H1 (cell line): ENCODE measurements at regions not wholly inside any gene's neighbourhood (a gene's known extent, or its start where the extent isn't known, plus 50 kb on each side); places are given as distances from the start of the nearest gene placed in this dataset.

Experiments used
- CTCF ChIA-PET: fragments of 300-600 bp; sonication (Branson Sonifier 250); formaldehyde crosslinking; loops from one replicate; lab custom pipeline; 2021; ENCODE audit not compliant: partially characterized antibody; lab: Charles Lee
- POLR2A ChIA-PET: fragments of 300-600 bp; sonication (Branson Sonifier 250); formaldehyde crosslinking; loops from one replicate; lab custom pipeline; 2021; ENCODE audit warnings: inconsistent platforms; ENCODE audit not compliant: partially characterized antibody; lab: Charles Lee
- DNase-seq, 2 experiments: peaks; one replicate each; pipeline versions ENCODE4 v3.0.0 to v3.0.0-alpha.2; 2010 to 2022; ENCODE audit warnings: low spot score in 2 of 2, low read depth in 1 of 2, mixed read lengths in 1 of 2
- FAIRE-seq: peaks from 2 replicates; lab custom pipeline; 2011; peaks lifted over from hg19 to GRCh38; lab: Jason Lieb, UNC
- H2AFZ ChIP-seq: 2 replicates; pipeline ENCODE4 v1.8.1; 2012; ENCODE audit warnings: low read length, inconsistent platforms
- H2AK5ac ChIP-seq: 2 replicates; pipeline ENCODE4 v1.6.1; 2013; ENCODE audit warnings: low read depth, low read length
- H2BK120ac ChIP-seq: replicated peaks from 2 replicates; pipeline ENCODE3; 2013; ENCODE audit warnings: low read depth, low read length, inconsistent platforms
- H2BK12ac ChIP-seq: 2 replicates; pipeline ENCODE4 v1.6.1; 2013; ENCODE audit warnings: low read depth, low read length
- H2BK15ac ChIP-seq: 2 replicates; pipeline ENCODE4 v1.6.1; 2013; ENCODE audit warnings: low read length
- H2BK20ac ChIP-seq: 2 replicates; pipeline ENCODE4 v1.6.1; 2013; ENCODE audit warnings: low read length
- H2BK5ac ChIP-seq: 2 replicates; pipeline ENCODE4 v1.6.1; 2013; ENCODE audit warnings: low read depth, low read length
- H3K14ac ChIP-seq: 2 replicates; pipeline ENCODE4 v1.6.1; 2013; ENCODE audit warnings: inconsistent platforms; ENCODE audit not compliant: insufficient read length
- H3K18ac ChIP-seq: 2 replicates; pipeline ENCODE4 v1.6.1; 2013; ENCODE audit warnings: low read length; ENCODE audit errors: extremely low read depth
- H3K23ac ChIP-seq: 2 replicates; pipeline ENCODE4 v1.6.1; 2013; ENCODE audit warnings: inconsistent platforms; ENCODE audit not compliant: insufficient read length
- H3K23me2 ChIP-seq: 2 replicates; pipeline ENCODE4 v1.6.1; 2013; ENCODE audit warnings: low read depth, low read length
- H3K27ac ChIP-seq: 2 replicates; pipeline ENCODE4 v1.6.1; 2011; ENCODE audit warnings: low read depth, low read length, inconsistent platforms
- H3K27me3 ChIP-seq, 4 experiments: replicated peaks in 1 of 4; 1 replicate in 1 of 4; 2 replicates in 3 of 4; pipeline versions ENCODE4 v1.6.1 to v1.8.1; 2011 to 2013; ENCODE audit warnings: low read length in 3 of 4, mild to moderate bottlenecking in 3 of 4, inconsistent platforms in 2 of 4, mixed read lengths in 2 of 4, moderate library complexity in 1 of 4; ENCODE audit not compliant: control insufficient read depth in 3 of 4, insufficient read depth in 3 of 4; ENCODE audit errors: extremely low read depth in 1 of 4
- H3K36me3 ChIP-seq, 4 experiments: 2 replicates each; pipeline versions ENCODE4 v1.6.1 to v1.8.1; 2011 to 2013; ENCODE audit warnings: mild to moderate bottlenecking in 4 of 4, low read length in 3 of 4, moderate library complexity in 2 of 4, control low read depth in 1 of 4, inconsistent platforms in 1 of 4; ENCODE audit not compliant: insufficient read depth in 4 of 4, control insufficient read depth in 2 of 4
- H3K4ac ChIP-seq: replicated peaks from 2 replicates; pipeline ENCODE3; 2013; ENCODE audit warnings: low read length, low read depth, mixed read lengths, inconsistent platforms; ENCODE audit not compliant: insufficient read length
- H3K4me1 ChIP-seq, 4 experiments: replicated peaks in 1 of 4; 1 replicate in 1 of 4; 2 replicates in 3 of 4; pipeline versions ENCODE4 v1.6.1 to v1.8.1; 2011 to 2013; ENCODE audit warnings: low read length in 3 of 4, inconsistent platforms in 2 of 4, mixed read lengths in 1 of 4; ENCODE audit not compliant: insufficient read depth in 4 of 4, control insufficient read depth in 3 of 4
- H3K4me2 ChIP-seq, 2 experiments: 2 replicates each; pipeline versions ENCODE4 v1.6.1 to v1.8.1; 2011 to 2013; ENCODE audit warnings: low read depth in 2 of 2, low read length in 2 of 2, control low read depth in 1 of 2, inconsistent platforms in 1 of 2, mild to moderate bottlenecking in 1 of 2; ENCODE audit not compliant: insufficient read depth in 1 of 2
- H3K4me3 ChIP-seq, 4 experiments: fragments of 200-600, 300-600 bp in 1 of 4; sonication (generic), shearing (Covaris generic), sonication (Bioruptor Twin) in 1 of 4; 2 replicates each; pipeline versions ENCODE4 v1.5.1 to v1.8.1; 2011 to 2016; ENCODE audit warnings: low read length in 4 of 4, low read depth in 3 of 4, control low read depth in 2 of 4, inconsistent platforms in 2 of 4, mild to moderate bottlenecking in 2 of 4, mixed read lengths in 1 of 4, moderate library complexity in 1 of 4; ENCODE audit not compliant: insufficient read depth in 2 of 4; ENCODE audit errors: extremely low read depth in 1 of 4
- H3K56ac ChIP-seq: replicated peaks from 2 replicates; pipeline ENCODE3; 2013; ENCODE audit warnings: low read depth, mild to moderate bottlenecking, mixed read lengths, low read length, inconsistent platforms; ENCODE audit not compliant: insufficient read length
- H3K79me1 ChIP-seq: 2 replicates; pipeline ENCODE4 v1.6.1; 2013; ENCODE audit warnings: low read depth, low read length, control low read depth
- H3K79me2 ChIP-seq, 2 experiments: 2 replicates each; pipeline versions ENCODE4 v1.6.1 to v1.8.1; 2012 to 2013; ENCODE audit warnings: low read length in 2 of 2, mild to moderate bottlenecking in 2 of 2, inconsistent platforms in 1 of 2; ENCODE audit not compliant: insufficient read depth in 2 of 2, control insufficient read depth in 1 of 2
- H3K9ac ChIP-seq, 4 experiments: replicated peaks in 1 of 4; 1 replicate in 1 of 4; 2 replicates in 3 of 4; pipeline versions ENCODE4 v1.6.1 to v1.8.1; 2011 to 2013; ENCODE audit warnings: low read depth in 3 of 4, low read length in 3 of 4, control low read depth in 2 of 4, mild to moderate bottlenecking in 2 of 4, moderate library complexity in 2 of 4, inconsistent platforms in 1 of 4; ENCODE audit errors: extremely low read depth in 1 of 4
- H3K9me3 ChIP-seq, 2 experiments: 2 replicates each; pipeline versions ENCODE4 v1.6.1 to v1.8.1; 2012 to 2013; ENCODE audit warnings: mild to moderate bottlenecking in 2 of 2, moderate library complexity in 2 of 2, control low read depth in 1 of 2, inconsistent platforms in 1 of 2, low read depth in 1 of 2, low read length in 1 of 2, mixed read lengths in 1 of 2; ENCODE audit not compliant: insufficient read depth in 2 of 2
- H4K20me1 ChIP-seq, 2 experiments: replicated peaks in 1 of 2; 2 replicates each; pipeline versions ENCODE3 to v1.8.1; 2011 to 2013; ENCODE audit warnings: inconsistent platforms in 2 of 2, low read length in 2 of 2, mild to moderate bottlenecking in 1 of 2; ENCODE audit not compliant: insufficient read depth in 2 of 2, control insufficient read depth in 1 of 2
- H4K5ac ChIP-seq: 2 replicates; pipeline ENCODE4 v1.6.1; 2013; ENCODE audit warnings: low read length, low read depth, mixed read lengths, inconsistent platforms; ENCODE audit not compliant: insufficient read length
- H4K8ac ChIP-seq: 2 replicates; pipeline ENCODE4 v1.8.0; 2013; ENCODE audit warnings: mild to moderate bottlenecking, moderate library complexity, low read length, inconsistent platforms; ENCODE audit not compliant: insufficient read depth; ENCODE audit errors: extremely low read depth
- H4K91ac ChIP-seq: replicated peaks from 2 replicates; pipeline ENCODE3; 2013; ENCODE audit warnings: low read length, mixed read lengths, inconsistent platforms; ENCODE audit not compliant: insufficient read length
- BCL11A ChIP-seq, 2 experiments: IDR thresholded peaks; one replicate each; pipeline ENCODE4 v1.6.1; 2011; ENCODE audit warnings: low read depth in 2 of 2, low read length in 2 of 2, mild to moderate bottlenecking in 2 of 2
- CBX5 ChIP-seq: fragments of 300-800, 300-1000 bp; sonication (generic); IDR thresholded peaks from 2 replicates; pipeline ENCODE4 v1.7.1; 2016; ENCODE audit warnings: antibody characterized with exemption, low read length, low read depth
- CEBPB ChIP-seq: IDR thresholded peaks from 2 replicates; pipeline ENCODE4 v1.6.1; 2012; ENCODE audit warnings: low read depth, low read length
- CTBP2 ChIP-seq: IDR thresholded peaks from 2 replicates; pipeline ENCODE4 v1.7.0; 2011; ENCODE audit warnings: borderline replicate concordance, mild to moderate bottlenecking, moderate library complexity, mixed read lengths, low read length; ENCODE audit not compliant: insufficient read depth, insufficient read length
- FOSL1 ChIP-seq: IDR thresholded peaks from 2 replicates; pipeline ENCODE4 v1.6.1; 2011; ENCODE audit warnings: mild to moderate bottlenecking, low read depth, low read length, moderate library complexity; ENCODE audit not compliant: insufficient read depth
- NANOG ChIP-seq: IDR thresholded peaks from 2 replicates; pipeline ENCODE4 v1.6.1; 2011; ENCODE audit warnings: low read length, low read depth, mild to moderate bottlenecking, inconsistent platforms; ENCODE audit not compliant: insufficient read depth, poor library complexity, severe bottlenecking
- POU5F1 ChIP-seq: IDR thresholded peaks from 2 replicates; pipeline ENCODE4 v1.6.1; 2011; ENCODE audit warnings: low read depth, mild to moderate bottlenecking, low read length, moderate library complexity
- RFX5 ChIP-seq: IDR thresholded peaks from 2 replicates; pipeline ENCODE4 v1.6.1; 2011; ENCODE audit warnings: low read depth, low read length, improper control_type of control experiment, borderline replicate concordance
- SIRT6 ChIP-seq: IDR thresholded peaks from one replicate; pipeline ENCODE4 v1.7.1; 2012; ENCODE audit warnings: low read length, inconsistent platforms
- SIX5 ChIP-seq: IDR thresholded peaks from 2 replicates; pipeline ENCODE4 v1.6.1; 2011; ENCODE audit warnings: mild to moderate bottlenecking, low read depth, low read length
- TAF7 ChIP-seq: optimal IDR thresholded peaks from 2 replicates; pipeline ENCODE3; 2011; ENCODE audit warnings: low read depth, mild to moderate bottlenecking, inconsistent platforms, low read length, moderate library complexity, borderline replicate concordance
- USF2 ChIP-seq: IDR thresholded peaks from 2 replicates; pipeline ENCODE4 v1.6.1; 2011; ENCODE audit warnings: low read length, improper control_type of control experiment
- YY1 ChIP-seq: IDR thresholded peaks from 2 replicates; pipeline ENCODE4 v1.6.1; 2011; ENCODE audit warnings: low read depth, mild to moderate bottlenecking, low read length
- ZNF274 ChIP-seq: IDR thresholded peaks from 2 replicates; pipeline ENCODE4 v1.7.0; 2012; ENCODE audit warnings: low read length, borderline replicate concordance; ENCODE audit errors: extremely low read depth
- WGBS, 2 experiments: shearing (Covaris generic) in 1 of 2; methylation state at CpG; one replicate each; pipeline versions ENCODE4 v1.1.6 to v1.1.7; 2013 to 2015; ENCODE audit warnings: low lambda C conversion rate in 2 of 2, mixed read lengths in 2 of 2, inconsistent platforms in 1 of 2, low coverage in 1 of 2, missing lambda C conversion rate in 1 of 2; ENCODE audit not compliant: insufficient replicate concordance in 2 of 2, insufficient coverage in 1 of 2, insufficient read length in 1 of 2; ENCODE audit errors: extremely low coverage in 1 of 2, missing lambda C conversion rate in 1 of 2; 5-methylcytosine and 5-hydroxymethylcytosine counted together

GRCh38 chr9:1531424-1531823 lies 481.3 kb downstream of the DMRT2 start:
- H2AFZ ChIP-seq = no peak overlapping the region
- no peak overlapping the region for H3K4me3 ChIP-seq
- no peak overlapping the region for H3K4ac ChIP-seq
- H3K9me3 ChIP-seq = peaks cover 82 to 83% of the 10 kb centered on the region in 2 experiments
- no peaks in the 10 kb centered on the region for H4K20me1 ChIP-seq
- no peaks in the 10 kb centered on the region for H3K79me2 ChIP-seq
- FAIRE-seq = no peak
- H2BK15ac ChIP-seq = no peak overlapping the region
- H4K91ac ChIP-seq = no peak overlapping the region
- H3K9ac ChIP-seq = no peak overlapping the region
- no peak overlapping the region for H2AK5ac ChIP-seq
- H3K14ac ChIP-seq = no peak overlapping the region
- no peaks in the 10 kb centered on the region for H3K36me3 ChIP-seq
- H3K18ac ChIP-seq = no peak overlapping the region
- CTCF ChIA-PET = no interaction called here
- WGBS, 2 experiments = 72% methylated on average over 1 of the region's 1 CpG; no CpG with 5 or more reads in 1 of the 2 experiments
- H3K4me1 ChIP-seq = no peaks in the 10 kb centered on the region
- no peaks in the 10 kb centered on the region for H3K23me2 ChIP-seq
- H2BK5ac ChIP-seq = no peak overlapping the region
- H4K5ac ChIP-seq = no peak overlapping the region
- no peak overlapping the region for H2BK20ac ChIP-seq
- POLR2A ChIA-PET = no interaction called here
- no peak overlapping the region for H3K27ac ChIP-seq
- H2BK120ac ChIP-seq = no peak overlapping the region
- no peak overlapping the region for H3K4me2 ChIP-seq
- H2BK12ac ChIP-seq = no peak overlapping the region
- H3K27me3 ChIP-seq = no peaks in the 10 kb centered on the region
- H3K79me1 ChIP-seq = no peaks in the 10 kb centered on the region
- DNase-seq = no peak
- H4K8ac ChIP-seq = no peak overlapping the region
- H3K56ac ChIP-seq = no peak overlapping the region
- no peak overlapping the region for H3K23ac ChIP-seq
- TF ChIP-seq CBX5 (no peak), YY1 (no peak), POU5F1 (no peak), TAF7 (no peak), NANOG (no peak), SIRT6 (no peak), SIX5 (no peak), CEBPB (no peak), ZNF274 (no peak), BCL11A (IDR thresholded peaks at IDR 0.05; ENCODE audit: low read depth in 2 of 2, low read length in 2 of 2) (no peak), USF2 (no peak), RFX5 (no peak), FOSL1 (no peak), CTBP2 (no peak)
